Mucosa of gallbladder (tissue), 1 donor: ENCODE measurements at regions not wholly inside any gene's neighbourhood (a gene's known extent, or its start where the extent isn't known, plus 50 kb on each side); places are given as distances from the start of the nearest gene placed in this dataset.
"Not testable (repeated sequence)": the region's sequence is repeated elsewhere in the genome, so short reads cannot be mapped to it uniquely, and the experiment has no call there.

Source experiments
- DNase-seq: peaks from one replicate; pipeline ENCODE4 v3.0.0-alpha.2; 2020; ENCODE audit warnings: low spot score
- donor health status: DM: no; HTN: no; CAD: no.

GRCh38 chr12:74120644-74121043 lies 417.0 kb upstream of the ATXN7L3B start:
- no peak for DNase-seq

- no peak for DNase-seq
Measured at GRCh38 chr12:74129702-74130101, 407.9 kb upstream of the ATXN7L3B start.

GRCh38 chr12:74144396-74144795 lies 393.2 kb upstream of the ATXN7L3B start:
- no peak for DNase-seq

GRCh38 chr12:74145328-74145727 lies 392.3 kb upstream of the ATXN7L3B start:
- no peak for DNase-seq

- no peak for DNase-seq
Measured at GRCh38 chr12:74148849-74149248, 388.8 kb upstream of the ATXN7L3B start.

GRCh38 chr12:74152370-74152769 lies 385.3 kb upstream of the ATXN7L3B start:
- DNase-seq = no peak

- no peak for DNase-seq
Measured at GRCh38 chr12:74166096-74166495, 371.5 kb upstream of the ATXN7L3B start.

GRCh38 chr12:74169607-74170006 lies 368.0 kb upstream of the ATXN7L3B start:
- no peak for DNase-seq

- no peak for DNase-seq
Measured at GRCh38 chr12:74170645-74171477, 366.8 kb upstream of the ATXN7L3B start.

- DNase-seq = no peak
Measured at GRCh38 chr12:74171478-74171909, 366.1 kb upstream of the ATXN7L3B start.

- not testable (repeated sequence) for DNase-seq
Measured at GRCh38 chr12:74174961-74175360, 362.7 kb upstream of the ATXN7L3B start.

GRCh38 chr12:74185360-74185759 lies 352.3 kb upstream of the ATXN7L3B start:
- no peak for DNase-seq

GRCh38 chr12:74193191-74193590 lies 344.4 kb upstream of the ATXN7L3B start:
- DNase-seq = no peak

GRCh38 chr12:74204236-74204635 lies 333.4 kb upstream of the ATXN7L3B start:
- no peak for DNase-seq

GRCh38 chr12:74227846-74228545 lies 309.6 kb upstream of the ATXN7L3B start:
- DNase-seq = no peak

- no peak for DNase-seq
Measured at GRCh38 chr12:74229671-74230070, 308.0 kb upstream of the ATXN7L3B start.

GRCh38 chr12:74235342-74235741 lies 302.3 kb upstream of the ATXN7L3B start:
- no peak for DNase-seq

- DNase-seq = no peak
Measured at GRCh38 chr12:74241341-74241740, 296.3 kb upstream of the ATXN7L3B start.

GRCh38 chr12:74242088-74242487 lies 295.5 kb upstream of the ATXN7L3B start:
- no peak for DNase-seq

GRCh38 chr12:74245458-74245857 lies 292.2 kb upstream of the ATXN7L3B start:
- no peak for DNase-seq

GRCh38 chr12:74250891-74251290 lies 286.7 kb upstream of the ATXN7L3B start:
- no peak for DNase-seq

- not testable (repeated sequence) for DNase-seq
Measured at GRCh38 chr12:74253826-74254225, 283.8 kb upstream of the ATXN7L3B start.

GRCh38 chr12:74254784-74255183 lies 282.9 kb upstream of the ATXN7L3B start:
- no peak for DNase-seq
